Activated T-cell treated with anti-CD3 and anti-CD28 coated beads, Interleukin-2, amount 50 U/mL, for 48 hours (primary cell): ENCODE measurements at regions not wholly inside any gene's neighbourhood (a gene's known extent, or its start where the extent isn't known, plus 50 kb on each side); places are given as distances from the start of the nearest gene placed in this dataset.
"Not testable (repeated sequence)": the region's sequence is repeated elsewhere in the genome, so short reads cannot be mapped to it uniquely, and the experiment has no call there.

Experiments used
- DNase-seq, 2 experiments: peaks; one replicate each; pipeline ENCODE4 v3.0.0-alpha.2; 2020

GRCh38 chr2:120502761-120503160, 156.8 kb downstream of the INHBB start:
- no peak for DNase-seq

GRCh38 chr2:120503206-120503792, 157.4 kb downstream of the INHBB start:
- no peak for DNase-seq

GRCh38 chr2:120503793-120504571, 158.0 kb downstream of the INHBB start:
- no peak for DNase-seq

GRCh38 chr2:120504936-120505705, 159.2 kb downstream of the INHBB start:
- no peak for DNase-seq

GRCh38 chr2:120508567-120509041, 162.7 kb downstream of the INHBB start:
- DNase-seq: no peak

- DNase-seq: no peak
Observed at GRCh38 chr2:120509213-120509815, 163.4 kb downstream of the INHBB start.

- no peak for DNase-seq
Observed at GRCh38 chr2:120509991-120510735, 164.2 kb downstream of the INHBB start.

GRCh38 chr2:120510751-120511395, 164.9 kb downstream of the INHBB start:
- DNase-seq: no peak

GRCh38 chr2:120511536-120511935, 165.6 kb downstream of the INHBB start:
- no peak for DNase-seq

GRCh38 chr2:120511947-120512710, 166.2 kb downstream of the INHBB start:
- no peak for DNase-seq

GRCh38 chr2:120513776-120514357, 167.9 kb downstream of the INHBB start:
- no peak for DNase-seq

- no peak for DNase-seq
Observed at GRCh38 chr2:120514521-120514920, 168.6 kb downstream of the INHBB start.

GRCh38 chr2:120515066-120515758, 169.3 kb downstream of the INHBB start:
- not testable (repeated sequence) for DNase-seq

GRCh38 chr2:120515759-120516678, 170.1 kb downstream of the INHBB start:
- no peak for DNase-seq

GRCh38 chr2:120516679-120517314, 170.9 kb downstream of the INHBB start:
- DNase-seq: no peak

- no peak for DNase-seq
Observed at GRCh38 chr2:120517751-120518469, 172.0 kb downstream of the INHBB start.

GRCh38 chr2:120518819-120519218, 172.9 kb downstream of the INHBB start:
- no peak for DNase-seq

- DNase-seq: no peak
Observed at GRCh38 chr2:120519469-120519868, 173.5 kb downstream of the INHBB start.
